ENCODE measurements at regions not wholly inside any gene's neighbourhood (a gene's known extent, or its start where the extent isn't known, plus 50 kb on each side); places are given as distances from the start of the nearest gene placed in this dataset.

GRCh38 chr3:25854635-25855034 is 64.7 kb downstream of the OXSM start (continued):
- TF ChIP-seq ZNF207 (IDR thresholded peaks at IDR 0.05; ENCODE audit: borderline replicate concordance) (no peak), RELA (IDR thresholded peaks at IDR 0.05; ENCODE audit: borderline replicate concordance, partially characterized antibody) (no peak)

DNA sequence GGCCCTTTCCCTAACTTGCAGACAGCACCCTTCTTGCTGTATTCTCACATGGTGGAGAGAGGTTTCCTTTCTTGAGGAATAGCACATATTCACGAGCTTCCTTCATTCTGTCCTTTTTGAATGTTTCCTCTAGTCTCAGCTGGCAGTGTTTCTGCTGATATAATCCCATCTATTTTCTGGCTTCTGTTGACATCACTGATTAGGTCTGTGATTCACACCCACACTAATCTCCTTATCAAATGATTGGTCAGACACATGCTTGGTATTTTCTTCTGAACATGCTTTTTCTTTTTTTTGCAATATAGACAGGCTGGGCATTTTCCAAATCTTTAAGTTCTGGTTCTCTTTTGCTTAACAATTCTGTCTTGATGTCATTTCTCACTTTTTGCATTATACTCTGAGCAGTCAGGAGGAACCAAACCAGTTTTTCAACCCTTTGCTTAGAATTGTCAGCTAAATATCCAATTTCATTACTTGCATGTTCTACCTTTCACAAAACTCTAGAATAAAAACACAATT is 65.4 kb downstream of the OXSM start:
- no peaks in the 10 kb centered on the region for H3K9me3 ChIP-seq (replicated peaks; ENCODE audit: control insufficient read depth, insufficient read depth, low read length)
- FAIRE-seq (no peak), ATAC-seq (no peak), DNase-seq (ENCODE audit: low read depth, low spot score) (no peak)
- no peaks in the 10 kb centered on the region for H3K79me2 ChIP-seq (ENCODE audit: control insufficient read depth, insufficient read depth, low read length)
- in situ Hi-C loops (cut with MboI) (loop anchor here (5.0 kb wide), 1 partner anchor 203 kb away; no protein-coding TSS in a partner anchor), intact Hi-C loops (cut with micrococcal nuclease; ENCODE audit: unreplicated experiment) (loop anchor here (5.0 kb wide), 1 partner anchor 42 kb away; no protein-coding TSS in a partner anchor)
- no peak overlapping the region for H2AFZ ChIP-seq (ENCODE audit: control insufficient read depth, low read depth, low read length)
- 91% methylated on average over 1 of the region's 1 CpG for WGBS (ENCODE audit: insufficient coverage, insufficient replicate concordance, low lambda C conversion rate, missing lambda C conversion rate)
- BruUV-seq (replicated peaks), result no TSS peak
- no peak overlapping the region for H3K4me2 ChIP-seq (ENCODE audit: control insufficient read depth, insufficient read depth)
- ChIA-PET CTCF (interaction anchor here (1.0 to 7.4 kb wide), 12 partner anchors 10 to 207 kb away, joined by 3 to 136 read pairs (median 4); no protein-coding TSS in a partner anchor), SMC1A (ENCODE audit: uncharacterized antibody, unreplicated experiment) (interaction anchor here (0.6 to 9.8 kb wide), 16 partner anchors 9 to 1520 kb away, joined by 3 to 121 read pairs (median 8); partner anchors contain the start of gene OXSM), POLR2A (interaction anchor here (0.6 kb wide), 1 partner anchor 16 kb away, joined by 3 read pairs; no protein-coding TSS in a partner anchor), RAD21 (ENCODE audit: unreplicated experiment) (interaction anchor here (1.3 to 5.1 kb wide), 4 partner anchors 8 to 206 kb away, joined by 4 to 54 read pairs (median 14); no protein-coding TSS in a partner anchor)
- no peaks in the 10 kb centered on the region for H4K20me1 ChIP-seq (ENCODE audit: control insufficient read depth, insufficient read depth)
- TF ChIP-seq TBL1XR1 (IDR thresholded peaks at IDR 0.05; ENCODE audit: low read depth, low read length), result no peak
- TF ChIP-seq, protein P1, sequence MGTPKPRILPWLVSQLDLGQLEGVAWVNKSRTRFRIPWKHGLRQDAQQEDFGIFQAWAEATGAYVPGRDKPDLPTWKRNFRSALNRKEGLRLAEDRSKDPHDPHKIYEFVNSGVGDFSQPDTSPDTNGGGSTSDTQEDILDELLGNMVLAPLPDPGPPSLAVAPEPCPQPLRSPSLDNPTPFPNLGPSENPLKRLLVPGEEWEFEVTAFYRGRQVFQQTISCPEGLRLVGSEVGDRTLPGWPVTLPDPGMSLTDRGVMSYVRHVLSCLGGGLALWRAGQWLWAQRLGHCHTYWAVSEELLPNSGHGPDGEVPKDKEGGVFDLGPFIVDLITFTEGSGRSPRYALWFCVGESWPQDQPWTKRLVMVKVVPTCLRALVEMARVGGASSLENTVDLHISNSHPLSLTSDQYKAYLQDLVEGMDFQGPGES (IDR thresholded peaks at IDR 0.05), result no peak
- TF ChIP-seq YBX1 (IDR thresholded peaks at IDR 0.05), result no peak
- TF ChIP-seq CBX3 (IDR thresholded peaks at IDR 0.05; ENCODE audit: borderline replicate concordance, low read depth), result no peak
- no peak for TF ChIP-seq NFYA (IDR thresholded peaks at IDR 0.05; ENCODE audit: borderline replicate concordance, low read depth, low read length)
- TF ChIP-seq EZH2 (IDR thresholded peaks at IDR 0.05; ENCODE audit: borderline replicate concordance, control insufficient read depth, low read depth, low read length), result no peak
- TF ChIP-seq SUZ12 (IDR thresholded peaks at IDR 0.05; ENCODE audit: unreplicated experiment), result no peak
- TF ChIP-seq PAX5 (IDR thresholded peaks at IDR 0.05; ENCODE audit: borderline replicate concordance, low read depth, low read length), result no peak
- TF ChIP-seq, protein P2, sequence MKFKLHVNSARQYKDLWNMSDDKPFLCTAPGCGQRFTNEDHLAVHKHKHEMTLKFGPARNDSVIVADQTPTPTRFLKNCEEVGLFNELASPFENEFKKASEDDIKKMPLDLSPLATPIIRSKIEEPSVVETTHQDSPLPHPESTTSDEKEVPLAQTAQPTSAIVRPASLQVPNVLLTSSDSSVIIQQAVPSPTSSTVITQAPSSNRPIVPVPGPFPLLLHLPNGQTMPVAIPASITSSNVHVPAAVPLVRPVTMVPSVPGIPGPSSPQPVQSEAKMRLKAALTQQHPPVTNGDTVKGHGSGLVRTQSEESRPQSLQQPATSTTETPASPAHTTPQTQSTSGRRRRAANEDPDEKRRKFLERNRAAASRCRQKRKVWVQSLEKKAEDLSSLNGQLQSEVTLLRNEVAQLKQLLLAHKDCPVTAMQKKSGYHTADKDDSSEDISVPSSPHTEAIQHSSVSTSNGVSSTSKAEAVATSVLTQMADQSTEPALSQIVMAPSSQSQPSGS (IDR thresholded peaks at IDR 0.05; ENCODE audit: low read length), result no peak
- no peak overlapping the region for H3K9ac ChIP-seq (ENCODE audit: control insufficient read depth, insufficient read depth, low read length)
- H3K27me3 ChIP-seq (replicated peaks in 1 of 2; ENCODE audit: control insufficient read depth in 2 of 2, insufficient read depth in 2 of 2, low read length in 1 of 2), result peaks cover 0 to 2% of the 10 kb centered on the region in 2 experiments; a peak in 1 of 4 replicates
- H3K4me3 ChIP-seq, result no peak overlapping the region
- no peaks in the 10 kb centered on the region for H3K36me3 ChIP-seq (ENCODE audit: control insufficient read depth in 2 of 2, insufficient read depth in 2 of 2, low read length in 1 of 2)
- no peaks in the 10 kb centered on the region for H3K4me1 ChIP-seq (ENCODE audit: control insufficient read depth, insufficient read depth, low read length)
- H3K27ac ChIP-seq (ENCODE audit: control insufficient read depth, insufficient read depth), result no peak overlapping the region
